T-helper 2 cell treated with Interferon-gamma antibody and Interleukin-4, amounts not matched to agents 5 μg/mL and 100 μg/mL, for 36 hours (primary cell): ENCODE measurements at regions not wholly inside any gene's neighbourhood (a gene's known extent, or its start where the extent isn't known, plus 50 kb on each side); places are given as distances from the start of the nearest gene placed in this dataset.
"Not testable (repeated sequence)": the region's sequence is repeated elsewhere in the genome, so short reads cannot be mapped to it uniquely, and the experiment has no call there.

Experiments used
- DNase-seq: peaks from one replicate; pipeline ENCODE4 v3.0.0; 2021; ENCODE audit warnings: low spot score
- H3K27ac Mint-ChIP-seq: one replicate; pipeline ENCODE4 v1.8.0; 2021; ENCODE audit warnings: mild to moderate bottlenecking, mixed read lengths
- H3K27me3 Mint-ChIP-seq: one replicate; pipeline ENCODE4 v1.8.0; 2021; ENCODE audit warnings: low read depth, mixed read lengths
- H3K36me3 Mint-ChIP-seq: one replicate; pipeline ENCODE4 v1.8.0; 2021; ENCODE audit warnings: low read depth, mixed read lengths
- H3K4me1 Mint-ChIP-seq: one replicate; pipeline ENCODE4 v1.8.0; 2021; ENCODE audit warnings: low read depth, mixed read lengths
- H3K4me3 Mint-ChIP-seq: one replicate; pipeline ENCODE4 v1.8.0; 2022; ENCODE audit warnings: mild to moderate bottlenecking, moderate library complexity, mixed read lengths
- H3K9me3 Mint-ChIP-seq: one replicate; pipeline ENCODE4 v1.8.0; 2021; ENCODE audit warnings: mixed read lengths

DNA sequence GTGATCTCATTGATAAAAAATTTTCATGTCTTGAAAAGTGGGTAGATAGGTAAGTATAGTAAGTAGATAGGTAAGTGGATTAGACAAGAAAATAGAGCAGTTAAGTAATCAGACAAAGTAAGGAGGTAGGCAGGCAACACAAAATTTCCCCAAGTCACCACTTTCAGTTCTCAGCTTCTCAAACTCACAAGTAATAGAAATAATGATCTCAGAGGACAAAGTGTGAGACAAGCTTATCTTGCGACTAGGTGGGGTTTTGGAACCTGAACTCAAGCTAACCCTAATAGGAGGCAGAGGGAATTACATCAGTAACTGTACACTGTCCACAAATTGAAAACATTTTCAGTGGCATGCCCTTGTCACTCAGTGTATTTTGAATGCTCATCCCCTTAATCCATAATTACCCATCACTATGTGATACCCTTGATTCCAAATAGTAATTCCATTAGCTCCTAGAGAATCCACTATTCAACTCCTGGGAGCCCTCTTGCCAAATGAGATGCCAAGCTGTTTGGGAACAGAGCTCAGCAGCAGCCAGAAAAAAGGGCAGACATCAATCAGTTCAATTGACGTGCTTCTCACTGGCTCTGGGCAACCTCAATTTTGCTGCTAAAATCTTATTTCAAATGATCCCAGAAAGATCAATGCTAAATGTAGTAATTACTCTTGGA is 703.2 kb downstream of the XPNPEP1 start:
- H3K27ac Mint-ChIP-seq, result no peak overlapping the region
- peaks cover 5% of the 10 kb centered on the region for H3K9me3 Mint-ChIP-seq
- H3K4me1 Mint-ChIP-seq, result no peaks in the 10 kb centered on the region
- H3K27me3 Mint-ChIP-seq, result no peaks in the 10 kb centered on the region
- DNase-seq, result no peak
- H3K36me3 Mint-ChIP-seq, result no peaks in the 10 kb centered on the region
- no peak overlapping the region for H3K4me3 Mint-ChIP-seq

DNA sequence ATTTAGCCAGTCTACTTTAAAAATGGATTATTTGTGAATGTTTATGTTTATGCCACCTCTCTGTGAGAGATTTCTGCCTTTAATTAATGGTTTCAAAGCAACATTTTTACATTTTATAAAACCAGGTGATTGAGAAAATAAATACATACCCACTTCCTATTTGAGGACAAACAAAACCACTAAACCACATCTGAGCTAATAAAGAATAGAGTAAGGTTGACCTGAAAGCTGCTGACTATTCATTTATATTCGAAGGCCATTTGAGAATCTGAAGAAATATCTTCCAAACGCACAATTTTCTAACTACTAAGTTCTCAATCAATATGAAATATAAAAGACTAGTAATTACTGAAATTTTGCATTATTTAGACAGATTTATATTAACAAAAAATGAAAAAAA is 705.1 kb downstream of the XPNPEP1 start:
- Mint-ChIP-seq H3K27ac (no peak overlapping the region), H3K27me3 (no peaks in the 10 kb centered on the region), H3K36me3 (no peaks in the 10 kb centered on the region), H3K4me3 (no peak overlapping the region), H3K9me3 (peaks cover 5% of the 10 kb centered on the region), H3K4me1 (no peaks in the 10 kb centered on the region)
- no peak for DNase-seq

DNA sequence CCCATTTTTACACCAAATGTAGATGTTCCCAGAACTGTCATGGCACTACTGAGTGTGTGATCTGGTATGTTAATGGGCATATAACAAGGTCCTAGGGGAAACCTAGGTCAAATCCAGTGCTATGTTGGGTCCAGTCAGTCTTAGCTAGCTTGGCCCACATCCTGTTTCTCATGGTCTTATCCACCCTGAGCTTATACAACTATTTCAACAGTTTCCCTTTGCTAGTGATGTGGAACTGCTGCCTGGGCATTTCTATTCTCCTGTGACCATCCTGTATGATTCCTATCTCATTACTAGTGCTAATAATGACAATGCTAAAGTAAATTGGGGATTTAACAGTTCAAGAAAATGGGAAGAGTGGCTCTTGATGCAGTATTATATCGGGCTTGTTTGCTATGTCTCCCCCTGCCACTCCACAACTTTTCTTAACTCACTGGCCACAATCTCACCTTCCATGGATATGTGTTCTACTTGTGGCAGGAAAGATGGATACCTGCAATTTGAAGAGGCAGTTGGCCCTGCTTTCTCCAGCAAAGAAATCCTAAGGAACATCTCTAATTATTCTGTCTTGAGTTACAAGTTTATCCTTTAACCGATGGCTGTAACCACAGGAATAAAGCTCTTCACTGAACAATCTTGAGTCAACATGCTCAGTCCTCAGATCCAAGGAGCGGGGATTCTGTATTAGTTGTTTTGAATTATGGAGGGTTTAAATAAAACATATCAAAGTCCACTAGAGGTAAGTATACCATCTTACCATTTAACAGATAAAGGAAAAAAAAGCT is 707.8 kb downstream of the XPNPEP1 start:
- Mint-ChIP-seq H3K4me1 (no peaks in the 10 kb centered on the region), H3K27me3 (no peaks in the 10 kb centered on the region), H3K36me3 (no peaks in the 10 kb centered on the region), H3K4me3 (no peak overlapping the region), H3K27ac (no peak overlapping the region), H3K9me3 (peaks cover 10% of the 10 kb centered on the region)
- no peak for DNase-seq

DNA sequence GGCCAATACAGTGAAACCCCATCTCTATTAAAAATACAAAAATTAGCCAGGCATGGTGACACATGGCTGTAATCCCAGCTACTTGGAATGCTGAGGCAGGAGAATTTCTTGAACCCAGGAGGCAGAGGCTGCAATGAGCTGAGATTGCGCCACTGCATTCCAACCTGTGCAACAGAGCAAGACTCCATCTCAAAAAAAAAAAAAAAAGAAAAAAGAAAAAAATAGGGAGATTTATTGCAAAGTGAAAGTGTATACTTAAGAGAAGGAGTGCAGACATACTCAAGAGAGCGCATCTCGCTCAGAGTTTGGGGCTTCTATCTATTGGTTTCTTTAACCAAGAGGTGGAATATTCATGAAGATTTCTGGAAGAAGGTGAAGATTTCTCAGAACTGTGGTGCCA is 708.4 kb downstream of the XPNPEP1 start:
- not testable (repeated sequence) for H3K9me3 Mint-ChIP-seq, H3K27ac Mint-ChIP-seq, DNase-seq

DNA sequence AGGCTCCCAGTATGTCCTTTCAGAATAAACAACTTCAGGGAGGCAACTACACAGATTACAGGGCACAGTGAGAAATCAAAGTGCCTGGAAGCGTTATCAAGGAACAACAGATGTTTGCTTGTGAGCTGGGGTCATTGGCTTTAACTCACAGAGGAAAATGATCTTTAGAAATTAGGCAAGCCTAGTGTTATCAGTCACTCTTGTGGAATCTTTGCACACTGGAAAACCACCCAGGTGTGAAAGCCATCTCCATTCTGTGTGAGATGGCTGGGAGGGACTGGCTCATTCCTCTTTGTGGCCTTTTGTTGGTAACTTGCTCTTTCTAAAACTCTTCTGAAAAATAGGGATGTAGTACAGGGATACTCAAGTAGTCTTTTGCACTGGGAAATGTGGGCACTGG is 716.0 kb downstream of the XPNPEP1 start:
- no peaks in the 10 kb centered on the region for H3K4me1 Mint-ChIP-seq
- no peak for DNase-seq
- peaks cover 6% of the 10 kb centered on the region for H3K9me3 Mint-ChIP-seq
- H3K4me3 Mint-ChIP-seq, result no peak overlapping the region
- H3K27ac Mint-ChIP-seq, result no peak overlapping the region
- no peaks in the 10 kb centered on the region for H3K36me3 Mint-ChIP-seq
- H3K27me3 Mint-ChIP-seq, result no peaks in the 10 kb centered on the region

More for the DNA sequence above, 708.4 kb downstream of the XPNPEP1 start:
- not testable (repeated sequence) for H3K36me3 Mint-ChIP-seq, H3K27me3 Mint-ChIP-seq, H3K4me3 Mint-ChIP-seq, H3K4me1 Mint-ChIP-seq

DNA sequence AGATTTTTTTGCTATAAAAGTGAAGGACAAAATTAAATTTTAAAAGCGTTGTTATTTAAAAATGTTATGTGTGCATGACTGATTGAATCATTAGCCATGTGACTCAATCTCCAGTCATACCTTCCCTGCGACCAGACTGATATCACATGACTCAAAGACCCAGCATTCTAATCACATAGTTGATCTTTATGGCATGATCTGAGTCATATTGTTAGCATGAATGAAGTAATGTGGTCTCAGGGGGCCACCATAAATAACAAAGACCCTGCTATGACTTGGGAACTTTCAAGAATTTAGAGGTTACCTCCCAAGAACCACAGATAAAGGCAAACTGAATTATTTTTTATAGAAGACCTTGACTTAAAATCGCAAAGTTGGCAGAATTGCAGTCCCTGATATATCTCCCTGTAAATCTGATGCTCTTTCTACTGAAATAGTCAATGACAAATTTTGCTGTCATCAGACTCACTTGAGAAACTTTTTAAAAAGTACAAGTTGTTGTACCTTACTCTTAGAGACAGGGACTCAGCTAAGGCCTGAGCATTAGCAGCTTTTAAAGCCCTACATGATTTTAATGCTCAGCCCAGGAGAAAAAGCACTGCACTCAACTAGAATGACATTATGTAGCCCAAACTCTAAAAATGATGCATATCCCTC is 717.3 kb downstream of the XPNPEP1 start:
- H3K4me1 Mint-ChIP-seq, result no peaks in the 10 kb centered on the region
- no peaks in the 10 kb centered on the region for H3K36me3 Mint-ChIP-seq
- no peak overlapping the region for H3K4me3 Mint-ChIP-seq
- H3K27me3 Mint-ChIP-seq, result no peaks in the 10 kb centered on the region
- no peak for DNase-seq
- no peak overlapping the region for H3K27ac Mint-ChIP-seq
- peaks cover 9% of the 10 kb centered on the region for H3K9me3 Mint-ChIP-seq

DNA sequence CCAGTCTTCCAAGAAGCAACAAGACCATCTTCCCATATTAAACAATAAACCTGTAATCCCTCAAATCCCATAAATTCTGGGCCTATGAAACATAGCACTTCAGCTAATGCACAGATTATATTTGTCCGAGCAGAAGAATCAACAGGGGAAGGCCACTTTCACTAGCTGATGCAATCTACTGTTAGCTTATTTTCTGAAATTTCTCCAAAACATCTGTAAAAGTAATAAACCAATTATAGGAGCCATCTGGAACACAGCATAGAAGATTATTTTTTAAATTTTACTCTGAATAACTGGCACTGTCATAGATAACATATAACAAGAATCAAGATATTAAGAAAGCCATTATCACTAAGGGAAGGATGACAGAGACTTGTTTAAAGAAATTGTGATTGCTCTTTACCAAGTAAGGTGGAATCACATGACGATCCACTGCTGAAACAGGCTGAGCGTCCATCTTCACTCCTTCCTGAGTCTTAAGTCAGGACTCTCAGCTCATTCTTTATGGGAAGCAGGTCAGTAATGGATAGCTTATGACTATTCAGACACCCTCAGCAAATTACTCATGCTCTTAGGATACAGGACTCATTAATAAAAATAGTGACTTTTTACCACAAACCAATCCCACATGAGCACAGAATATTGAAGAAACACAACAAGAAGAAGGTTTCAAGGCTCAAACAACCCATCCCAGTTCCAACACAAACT is 719.5 kb downstream of the XPNPEP1 start:
- Mint-ChIP-seq H3K27me3 (no peaks in the 10 kb centered on the region), H3K4me1 (no peaks in the 10 kb centered on the region), H3K27ac (no peak overlapping the region), H3K4me3 (no peak overlapping the region), H3K9me3 (peaks cover 7% of the 10 kb centered on the region), H3K36me3 (no peaks in the 10 kb centered on the region)
- no peak for DNase-seq

DNA sequence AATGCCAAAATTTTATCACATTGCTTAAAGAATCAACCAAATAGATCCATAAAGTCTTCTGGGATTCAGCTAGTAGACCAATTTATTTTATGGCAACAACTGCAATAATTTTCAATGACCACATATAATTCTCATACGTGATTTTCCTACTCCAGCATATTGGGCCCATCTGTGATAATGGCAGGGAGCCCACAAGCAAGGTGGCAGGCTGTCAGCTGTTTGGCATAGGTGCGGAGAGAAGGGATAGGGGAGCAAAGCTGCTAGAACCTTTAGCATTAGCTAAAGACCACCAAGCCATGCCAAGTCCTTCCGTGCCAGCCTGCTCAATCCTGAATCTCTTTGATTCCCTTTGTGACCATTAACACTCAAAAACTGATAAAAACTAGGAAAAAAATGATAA is 721.2 kb downstream of the XPNPEP1 start:
- H3K27ac Mint-ChIP-seq, result no peak overlapping the region
- H3K4me3 Mint-ChIP-seq, result no peak overlapping the region
- H3K4me1 Mint-ChIP-seq, result no peaks in the 10 kb centered on the region
- no peaks in the 10 kb centered on the region for H3K27me3 Mint-ChIP-seq
- peaks cover 21% of the 10 kb centered on the region for H3K9me3 Mint-ChIP-seq
- H3K36me3 Mint-ChIP-seq, result no peaks in the 10 kb centered on the region
- DNase-seq, result no peak

DNA sequence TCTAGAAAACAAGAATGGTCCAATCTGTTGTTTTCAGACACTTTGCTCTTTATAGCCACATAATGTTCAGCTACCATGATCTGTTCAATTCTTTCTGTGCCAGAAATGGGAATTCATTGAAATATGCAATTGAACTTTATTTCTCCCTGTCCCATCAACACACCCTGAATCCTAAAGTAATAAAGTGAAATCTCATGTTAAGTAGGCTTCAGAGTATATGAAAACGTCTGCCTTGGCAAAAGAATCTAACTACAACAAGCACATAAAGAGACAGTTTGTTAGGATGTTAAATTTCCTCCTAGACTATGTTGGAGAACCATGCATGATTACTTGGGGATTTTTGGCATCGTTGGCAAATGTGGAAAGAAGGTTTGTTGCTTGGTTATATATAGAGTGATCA is 722.7 kb downstream of the XPNPEP1 start:
- Mint-ChIP-seq H3K9me3 (peaks cover 31% of the 10 kb centered on the region), H3K27me3 (no peaks in the 10 kb centered on the region), H3K36me3 (no peaks in the 10 kb centered on the region)

DNA sequence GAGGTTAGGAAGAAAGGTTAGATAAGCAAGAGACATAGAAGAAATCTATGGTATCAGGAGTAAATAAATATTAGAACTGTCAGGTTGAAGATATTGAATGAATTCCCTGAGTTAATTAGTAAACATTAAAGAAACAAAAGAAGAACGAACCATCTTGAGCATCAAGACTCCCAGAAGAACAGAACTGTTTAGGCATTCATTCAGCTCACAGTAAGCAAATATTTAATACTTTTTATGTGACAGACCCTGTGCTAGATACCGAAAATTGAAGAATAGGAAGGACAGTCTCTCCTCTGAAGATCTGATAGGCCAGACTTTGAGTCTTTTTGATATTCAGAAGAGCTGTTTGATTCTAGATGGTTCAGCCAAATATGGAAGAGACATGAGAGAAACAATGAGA is 731.5 kb downstream of the XPNPEP1 start:
- Mint-ChIP-seq H3K27ac (no peak overlapping the region), H3K4me1 (no peaks in the 10 kb centered on the region), H3K9me3 (peaks cover 55% of the 10 kb centered on the region), H3K4me3 (no peak overlapping the region), H3K27me3 (no peaks in the 10 kb centered on the region), H3K36me3 (no peaks in the 10 kb centered on the region)
- DNase-seq, result no peak

More for the DNA sequence above, 722.7 kb downstream of the XPNPEP1 start:
- Mint-ChIP-seq H3K4me3 (no peak overlapping the region), H3K27ac (no peak overlapping the region), H3K4me1 (no peaks in the 10 kb centered on the region)
- DNase-seq, result no peak

DNA sequence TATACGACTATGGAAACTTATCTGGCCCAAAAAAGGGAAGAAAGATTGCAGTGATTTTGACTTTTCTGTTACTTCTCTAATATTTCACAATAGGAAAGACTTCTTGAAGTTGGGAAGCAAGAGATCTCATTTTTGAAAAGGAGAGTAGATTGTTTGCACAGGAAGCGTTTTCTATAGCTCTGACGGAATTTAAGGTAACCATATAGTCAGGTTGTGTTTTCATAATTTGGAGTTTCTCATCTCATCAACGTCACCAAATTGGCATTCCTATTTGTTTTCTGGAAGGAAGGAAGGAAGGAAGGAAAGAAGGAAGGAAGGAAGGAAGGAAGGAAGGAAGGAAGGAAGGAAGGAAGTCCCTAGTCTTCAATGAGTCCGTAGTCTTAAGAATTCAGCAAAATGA is 732.0 kb downstream of the XPNPEP1 start:
- Mint-ChIP-seq H3K36me3 (no peaks in the 10 kb centered on the region), H3K4me3 (no peak overlapping the region), H3K4me1 (no peaks in the 10 kb centered on the region), H3K27ac (no peak overlapping the region), H3K9me3 (peaks cover 58% of the 10 kb centered on the region), H3K27me3 (no peaks in the 10 kb centered on the region)
- no peak for DNase-seq

DNA sequence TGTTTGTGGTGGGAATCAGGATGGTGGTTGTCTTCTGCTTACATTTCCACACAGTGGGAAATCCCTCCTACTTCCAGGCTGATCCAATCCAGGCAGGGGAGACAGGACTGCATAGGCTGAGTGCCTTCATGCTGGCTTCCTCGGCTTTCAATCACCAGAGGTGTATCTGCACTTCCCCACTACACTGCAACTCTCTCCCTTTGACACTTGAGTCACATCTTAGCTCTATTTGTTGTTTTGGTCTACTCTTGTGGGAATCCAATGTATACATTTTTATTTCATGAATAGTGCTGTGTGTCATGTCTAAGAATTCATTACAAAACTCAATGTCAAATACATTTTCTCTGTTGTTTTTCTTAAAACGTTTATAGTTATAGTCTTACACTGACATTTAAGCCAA is 735.6 kb downstream of the XPNPEP1 start:
- H3K27me3 Mint-ChIP-seq, result no peaks in the 10 kb centered on the region
- H3K27ac Mint-ChIP-seq, result no peak overlapping the region
- no peak for DNase-seq
- no peaks in the 10 kb centered on the region for H3K36me3 Mint-ChIP-seq
- peaks cover 60% of the 10 kb centered on the region for H3K9me3 Mint-ChIP-seq
- H3K4me1 Mint-ChIP-seq, result no peaks in the 10 kb centered on the region
- H3K4me3 Mint-ChIP-seq, result no peak overlapping the region

DNA sequence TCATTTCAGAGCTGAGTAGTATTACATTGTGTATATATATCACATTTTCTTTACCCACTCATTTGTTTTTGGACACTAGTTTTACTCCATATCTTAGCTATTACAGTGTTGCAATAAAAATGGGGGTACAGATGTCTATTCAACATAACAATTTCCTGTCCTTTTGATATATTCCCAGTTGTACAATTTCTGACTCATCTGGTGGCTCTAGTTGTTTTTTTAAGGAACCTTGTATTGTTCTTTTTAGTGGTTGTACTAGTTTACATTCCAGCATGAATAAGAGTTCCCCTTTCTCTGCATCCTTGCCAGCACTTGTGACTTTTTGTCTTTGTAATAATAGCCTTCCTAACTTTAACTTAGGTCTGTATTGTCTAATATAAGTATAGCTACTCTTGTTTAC is 739.9 kb downstream of the XPNPEP1 start:
- no peak overlapping the region for H3K27ac Mint-ChIP-seq
- H3K4me1 Mint-ChIP-seq, result no peaks in the 10 kb centered on the region
- no peaks in the 10 kb centered on the region for H3K27me3 Mint-ChIP-seq
- H3K9me3 Mint-ChIP-seq, result peaks cover 42% of the 10 kb centered on the region
- H3K36me3 Mint-ChIP-seq, result no peaks in the 10 kb centered on the region
- no peak for DNase-seq
- H3K4me3 Mint-ChIP-seq, result no peak overlapping the region

DNA sequence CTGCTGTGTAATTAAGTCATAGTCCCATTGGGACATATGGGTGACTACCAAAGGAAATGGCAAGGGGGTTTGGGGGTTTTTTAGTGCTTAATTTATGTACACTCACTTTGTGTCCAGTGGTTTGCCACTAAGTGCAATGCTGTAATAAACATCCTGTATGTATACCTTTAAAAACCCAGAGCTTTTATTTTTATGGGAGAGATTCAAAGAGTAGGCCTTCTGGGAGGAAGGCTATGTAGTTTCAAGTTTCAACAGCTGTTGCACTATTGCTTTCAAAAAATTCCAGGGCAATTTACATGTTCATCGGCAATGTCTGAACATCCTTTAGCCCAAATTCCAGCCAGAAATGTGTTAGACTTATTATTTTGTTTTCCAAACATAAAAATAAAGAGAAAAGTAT is 744.7 kb downstream of the XPNPEP1 start:
- Mint-ChIP-seq H3K9me3 (peaks cover 38% of the 10 kb centered on the region), H3K27me3 (no peaks in the 10 kb centered on the region), H3K27ac (no peak overlapping the region), H3K4me3 (no peak overlapping the region), H3K36me3 (no peaks in the 10 kb centered on the region), H3K4me1 (no peaks in the 10 kb centered on the region)
- DNase-seq, result no peak
